Right lobe of liver (tissue), 6 donors: ENCODE measurements at regions not wholly inside any gene's neighbourhood (a gene's known extent, or its start where the extent isn't known, plus 50 kb on each side); places are given as distances from the start of the nearest gene placed in this dataset.
A peak's percentile ranks its signal among the peaks of the same experiment; 100 is the strongest.

Experiments used
- ATAC-seq, 4 donors: fragments of 200-7000 bp; cut with Tn5 transposase; one replicate each; pipeline ENCODE4 v1.9.1; 2020; ENCODE audit warnings: mild to moderate bottlenecking in 4 of 4, moderate library complexity in 4 of 4
- DNase-seq, 3 donors: peaks; one replicate each; pipeline ENCODE4 v3.0.0-alpha.2; 2020
- H3K27ac ChIP-seq, 3 donors: fragments of 200-600 bp; one replicate each; pipeline ENCODE4 v1.8.0; 2022
- H3K27me3 ChIP-seq, 2 donors: fragments of 200-600 bp; one replicate each; pipeline ENCODE4 v1.8.0; 2022
- H3K36me3 ChIP-seq, 4 donors: fragments of 200-600 bp; sonication (generic) in 1 of 4; one replicate each; pipeline versions ENCODE4 v1.5.1 to v1.8.0; 2017 to 2022; ENCODE audit warnings: control low read depth in 1 of 4
- H3K4me1 ChIP-seq, 4 donors: fragments of 200-600 bp; sonication (generic) in 1 of 4; one replicate each; pipeline versions ENCODE4 v1.5.1 to v1.8.0; 2017 to 2022; ENCODE audit warnings: control low read depth in 1 of 4
- H3K4me3 ChIP-seq, 3 donors: fragments of 200-600 bp; one replicate each; pipeline ENCODE4 v1.8.0; 2022
- H3K9me3 ChIP-seq, 4 donors: fragments of 200-600 bp; sonication (generic) in 1 of 4; one replicate each; pipeline versions ENCODE4 v1.5.1 to v1.8.0; 2017 to 2022; ENCODE audit warnings: control low read depth in 1 of 4
- CTCF ChIP-seq, 4 donors: fragments of 200-600 bp in 3 of 4; fragments of 450-650 bp in 1 of 4; IDR thresholded peaks; one replicate each; pipeline versions ENCODE4 v1.5.1 to v1.8.0; 2016 to 2022; ENCODE audit warnings: antibody characterized with exemption in 4 of 4, mild to moderate bottlenecking in 2 of 4
- POLR2A ChIP-seq: fragments of 450-650 bp; IDR thresholded peaks from one replicate; pipeline ENCODE4 v1.6.1; 2017; ENCODE audit warnings: antibody characterized with exemption, mild to moderate bottlenecking
- whole genome bisulfite sequencing: methylation state at CpG from one replicate; pipeline ENCODE4 v1.1.6; 2018; ENCODE audit warnings: low coverage, low lambda C conversion rate; ENCODE audit not compliant: insufficient coverage; ENCODE audit errors: missing lambda C conversion rate; 5-methylcytosine and 5-hydroxymethylcytosine counted together
- intact Hi-C, 2 donors: fragments of 100-400 bp; cut with DNase I; formaldehyde crosslinking; loops; one replicate each; pipeline versions ENCODE4 v1.11.2 to v1.14.1; 2022
- donor health status: DM: no; HTN: yes; CAD: no.
- donor health status: DM: no; HTN: no; CAD: no.
- donor health status: DM: no; HTN: no; CAD: no.
- donor health status: DM: no; HTN: yes; CAD: no.
- donor health status: DM: no; HTN: yes; CAD: no.

- DNase-seq (no peak), ATAC-seq (peak in 1 of 4 donors; percentile 41)
- peak; percentile 22 to 33 (median 31) for TF ChIP-seq CTCF (IDR thresholded peaks at IDR 0.05)
- no peak for TF ChIP-seq POLR2A
- Histone ChIP-seq H3K4me1 (peaks cover 0 to 6% (median 2%) of the 10 kb centered on the region in 4 donors), H3K9me3 (no peaks in the 10 kb centered on the region), H3K27me3 (no peaks in the 10 kb centered on the region), H3K27ac (no peak overlapping the region), H3K36me3 (no peaks in the 10 kb centered on the region), H3K4me3 (no peak overlapping the region)
- intact Hi-C loops: no loop called here
- 92% methylated on average over 1 of the region's 1 CpG for WGBS
These were observed 157.7 kb upstream of the POU5F2 start for GRCh38 chr5:93899026-93899600.

- ATAC-seq (peak; percentile 41 to 65 (median 56)), DNase-seq (no peak)
- TF ChIP-seq CTCF (IDR thresholded peaks at IDR 0.05): peak; percentile 33 to 56 (median 48)
- TF ChIP-seq POLR2A: no peak
- no peaks in the 10 kb centered on the region for H3K9me3 ChIP-seq
- H3K27me3 ChIP-seq: no peaks in the 10 kb centered on the region
- intact Hi-C loops: no loop called here
- peaks cover 0 to 7% (median 0%) of the 10 kb centered on the region in 4 donors for H3K4me1 ChIP-seq
- no peaks in the 10 kb centered on the region for H3K36me3 ChIP-seq
- no peak overlapping the region for H3K27ac ChIP-seq
- no peak overlapping the region for H3K4me3 ChIP-seq
- 53% methylated on average over 9 of the region's 9 CpGs for WGBS
These were observed 153.4 kb upstream of the POU5F2 start for GRCh38 chr5:93894601-93895354.

GRCh38 chr5:93893075-93893474 lies 151.7 kb upstream of the POU5F2 start:
- Histone ChIP-seq H3K27me3 (no peaks in the 10 kb centered on the region), H3K9me3 (no peaks in the 10 kb centered on the region), H3K36me3 (no peaks in the 10 kb centered on the region), H3K4me3 (no peak overlapping the region), H3K4me1 (peaks cover 0 to 7% (median 0%) of the 10 kb centered on the region in 4 donors), H3K27ac (no peak overlapping the region)
- TF ChIP-seq CTCF (IDR thresholded peaks at IDR 0.05) (no peak), POLR2A (no peak)
- ATAC-seq: no peak
- 92% methylated on average over 5 of the region's 5 CpGs for WGBS
- no peak for DNase-seq
- intact Hi-C loops: no loop called here

GRCh38 chr5:93892481-93892880 lies 151.1 kb upstream of the POU5F2 start:
- H3K4me1 ChIP-seq: peaks cover 0 to 7% (median 0%) of the 10 kb centered on the region in 4 donors
- ATAC-seq (no peak), DNase-seq (no peak)
- no peaks in the 10 kb centered on the region for H3K36me3 ChIP-seq
- no peaks in the 10 kb centered on the region for H3K27me3 ChIP-seq
- no peak overlapping the region for H3K4me3 ChIP-seq
- intact Hi-C loops: no loop called here
- no peak overlapping the region for H3K27ac ChIP-seq
- TF ChIP-seq CTCF (IDR thresholded peaks at IDR 0.05): no peak
- no peak for TF ChIP-seq POLR2A
- H3K9me3 ChIP-seq: no peaks in the 10 kb centered on the region
